NCI-H146 (cell line): ENCODE measurements at regions not wholly inside any gene's neighbourhood (a gene's known extent, or its start where the extent isn't known, plus 50 kb on each side); places are given as distances from the start of the nearest gene placed in this dataset.

Experiments
- DNase-seq: peaks from one replicate; lab custom pipeline; 2025; lab: John Stamatoyannopoulos, UW

GRCh38 chr2:217521820-217522219 is 481.0 kb downstream of the TNS1 start:
- no peak for DNase-seq

DNA sequence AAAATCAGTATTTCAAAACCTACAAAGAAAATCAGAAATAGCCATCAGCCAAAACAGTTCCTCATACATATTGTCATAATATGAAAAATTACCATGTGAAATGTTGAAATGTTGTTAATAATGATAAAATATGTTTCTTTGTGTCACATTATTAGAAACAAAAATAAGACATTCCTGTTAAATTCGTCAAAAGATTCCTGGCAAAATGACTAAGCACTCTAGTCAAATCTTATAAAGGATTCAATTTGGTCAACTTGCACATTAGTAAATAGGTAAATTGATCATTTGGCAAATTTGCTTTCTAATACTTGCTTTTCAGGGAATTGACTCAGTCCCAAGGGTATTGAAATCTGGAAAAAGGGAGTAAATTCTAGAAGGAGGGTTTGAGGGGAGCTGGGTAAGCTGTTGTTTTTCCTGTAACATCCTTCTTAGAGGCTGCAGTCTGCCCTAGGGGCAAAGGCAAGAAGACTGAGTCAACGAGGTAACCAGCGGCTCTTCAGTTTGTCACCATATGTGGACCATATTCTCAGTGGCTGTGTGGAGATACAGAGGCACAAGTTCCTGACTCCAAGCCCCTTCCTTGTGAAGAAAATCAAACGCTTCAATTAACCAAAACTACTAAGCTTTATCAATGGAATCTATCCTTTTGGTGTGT is 482.3 kb downstream of the TNS1 start:
- DNase-seq = no peak

GRCh38 chr2:217517402-217517801 is 485.4 kb downstream of the TNS1 start:
- DNase-seq = no peak

DNA sequence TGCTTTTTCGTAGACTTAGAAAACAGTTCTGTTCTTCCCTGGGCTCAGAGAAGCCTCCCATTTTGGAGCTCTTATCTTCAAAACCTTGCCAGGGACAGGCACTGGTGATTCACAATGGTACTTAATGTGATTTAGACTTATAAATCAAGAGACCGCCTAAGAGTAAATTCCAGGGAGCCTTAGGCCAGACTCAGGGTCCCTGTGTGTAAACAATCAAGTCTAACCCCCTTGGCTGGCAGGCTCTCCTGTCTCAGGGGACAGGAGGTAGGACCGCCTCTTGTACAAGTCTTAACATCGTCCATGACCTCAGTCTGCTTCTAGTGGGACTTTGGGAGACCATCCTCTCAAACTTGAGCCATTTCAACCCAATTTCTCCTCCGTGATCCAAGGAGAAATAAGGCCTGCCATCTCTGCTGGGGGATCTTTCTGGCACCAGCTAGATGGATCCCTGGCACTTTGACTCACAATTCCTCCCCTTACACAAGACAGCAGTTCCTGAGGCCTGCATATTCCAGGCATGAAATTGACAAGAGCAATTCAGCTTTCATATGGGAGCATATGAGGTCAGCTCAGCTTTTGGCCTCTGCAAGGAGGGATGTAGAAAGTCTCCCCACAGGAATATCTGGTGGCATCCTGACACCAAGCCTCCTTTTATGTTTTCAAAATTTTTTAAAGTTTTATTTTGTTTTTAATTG is 487.0 kb downstream of the TNS1 start:
- DNase-seq = no peak

- DNase-seq = no peak
These were observed 489.5 kb downstream of the TNS1 start for GRCh38 chr2:217513258-217513657.

- no peak for DNase-seq
These were observed 490.1 kb downstream of the TNS1 start for GRCh38 chr2:217512728-217513127.

DNA sequence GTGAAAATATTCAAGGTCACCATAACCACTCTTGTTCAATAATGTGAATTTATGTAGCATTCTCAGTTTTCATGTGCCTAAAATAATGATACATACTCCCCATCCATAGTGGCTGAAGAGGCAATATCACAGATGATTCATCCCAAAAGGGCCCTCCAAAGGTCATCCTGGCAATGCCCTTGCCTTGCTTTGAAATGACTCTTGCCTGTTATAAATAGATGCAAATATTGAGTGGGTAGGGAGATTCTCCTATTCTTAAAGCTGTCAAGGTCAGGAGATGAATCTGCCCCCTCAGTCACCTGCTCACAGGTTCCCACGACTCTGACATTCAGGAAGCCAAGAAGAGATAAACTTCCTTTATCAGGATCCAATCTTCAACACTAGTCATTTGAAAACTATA is 490.5 kb downstream of the TNS1 start:
- no peak for DNase-seq

DNA sequence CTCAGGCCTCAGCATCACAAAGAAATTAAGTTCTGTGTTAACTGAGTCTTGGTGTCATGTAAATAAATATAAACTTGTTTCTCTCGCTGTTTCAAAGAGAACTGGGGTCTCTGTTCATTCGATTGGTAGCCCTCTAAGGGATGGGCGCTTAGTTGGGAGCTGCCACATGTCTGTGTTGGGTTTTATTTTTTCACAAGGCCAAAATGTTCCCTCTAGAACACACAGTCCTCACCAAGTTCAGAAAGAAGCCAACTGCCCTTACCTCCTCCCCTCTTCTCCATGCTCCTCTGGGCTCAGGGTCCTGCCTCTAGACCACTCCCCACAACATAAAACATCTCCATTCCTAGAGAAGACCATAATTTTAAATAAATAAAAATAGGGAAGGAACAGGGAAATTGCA is 490.9 kb downstream of the TNS1 start:
- DNase-seq = no peak

- DNase-seq = peak; percentile 76
These were observed 492.0 kb downstream of the TNS1 start for GRCh38 chr2:217510771-217511291.

DNA sequence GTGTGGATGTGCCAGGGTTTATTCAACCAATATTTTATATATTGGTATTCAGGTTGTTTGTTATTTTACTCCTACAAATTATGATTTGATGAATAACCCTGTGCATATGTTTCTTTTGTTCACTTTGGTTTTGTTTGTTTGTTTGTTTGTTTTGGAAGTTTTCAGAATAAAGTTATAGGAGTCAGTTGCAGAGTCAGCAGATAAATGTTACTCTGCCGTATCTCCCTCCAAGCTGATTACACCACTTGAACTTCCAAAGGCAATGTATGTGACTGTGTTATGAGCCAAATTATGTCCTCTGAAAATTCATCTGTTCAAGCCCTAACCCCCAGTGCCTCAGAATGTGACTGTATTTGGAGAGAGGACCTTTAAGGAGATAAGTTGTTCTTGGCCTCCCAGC is 497.5 kb downstream of the TNS1 start:
- no peak for DNase-seq

GRCh38 chr2:217501887-217502286 is 500.9 kb downstream of the TNS1 start:
- no peak for DNase-seq

DNA sequence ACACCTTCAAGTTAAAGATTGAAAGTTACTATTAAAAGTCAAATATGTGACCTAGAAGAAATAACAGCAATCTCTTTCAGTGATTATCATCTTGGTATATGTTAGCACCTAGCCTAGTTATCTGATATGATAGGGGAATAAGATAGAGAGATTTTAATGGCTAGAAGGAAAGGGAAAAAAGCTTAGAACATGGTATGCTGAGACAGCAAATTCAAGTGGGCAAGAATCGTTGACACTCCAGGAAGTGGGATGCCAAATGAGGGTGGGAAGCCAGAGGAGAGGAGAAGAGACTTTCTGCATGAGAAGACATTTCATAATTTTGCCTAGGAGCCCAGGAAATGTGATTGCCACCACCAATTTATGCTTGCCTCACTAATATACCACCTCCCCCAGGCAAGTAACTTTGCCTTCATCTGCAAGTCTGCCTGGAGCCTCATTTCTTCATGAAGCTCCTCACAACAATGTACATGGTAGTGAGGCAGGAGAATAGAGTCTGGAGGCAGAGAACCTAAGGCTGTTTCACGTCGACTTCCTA is 504.9 kb downstream of the TNS1 start:
- DNase-seq = no peak

- DNase-seq = no peak
These were observed 508.2 kb downstream of the TNS1 start for GRCh38 chr2:217494557-217494956.

DNA sequence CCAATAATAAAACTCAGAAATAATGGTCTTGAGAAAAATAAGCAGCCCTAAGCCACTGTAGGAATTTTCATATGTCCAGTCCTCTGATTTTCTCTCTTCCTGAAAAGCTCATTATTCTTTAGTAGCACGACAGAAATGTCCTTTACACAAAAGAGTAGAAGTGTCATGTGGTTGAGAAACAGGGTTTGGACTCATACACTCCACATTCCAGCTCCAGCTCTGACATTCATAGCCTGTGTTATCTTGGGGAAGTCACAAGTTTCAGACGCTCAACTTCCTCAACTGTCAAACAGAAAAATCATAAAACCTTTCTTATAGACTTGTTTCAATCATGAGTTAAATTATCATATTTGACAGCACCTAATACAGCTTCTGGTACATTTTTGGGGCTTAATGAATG is 511.5 kb downstream of the TNS1 start:
- no peak for DNase-seq

DNA sequence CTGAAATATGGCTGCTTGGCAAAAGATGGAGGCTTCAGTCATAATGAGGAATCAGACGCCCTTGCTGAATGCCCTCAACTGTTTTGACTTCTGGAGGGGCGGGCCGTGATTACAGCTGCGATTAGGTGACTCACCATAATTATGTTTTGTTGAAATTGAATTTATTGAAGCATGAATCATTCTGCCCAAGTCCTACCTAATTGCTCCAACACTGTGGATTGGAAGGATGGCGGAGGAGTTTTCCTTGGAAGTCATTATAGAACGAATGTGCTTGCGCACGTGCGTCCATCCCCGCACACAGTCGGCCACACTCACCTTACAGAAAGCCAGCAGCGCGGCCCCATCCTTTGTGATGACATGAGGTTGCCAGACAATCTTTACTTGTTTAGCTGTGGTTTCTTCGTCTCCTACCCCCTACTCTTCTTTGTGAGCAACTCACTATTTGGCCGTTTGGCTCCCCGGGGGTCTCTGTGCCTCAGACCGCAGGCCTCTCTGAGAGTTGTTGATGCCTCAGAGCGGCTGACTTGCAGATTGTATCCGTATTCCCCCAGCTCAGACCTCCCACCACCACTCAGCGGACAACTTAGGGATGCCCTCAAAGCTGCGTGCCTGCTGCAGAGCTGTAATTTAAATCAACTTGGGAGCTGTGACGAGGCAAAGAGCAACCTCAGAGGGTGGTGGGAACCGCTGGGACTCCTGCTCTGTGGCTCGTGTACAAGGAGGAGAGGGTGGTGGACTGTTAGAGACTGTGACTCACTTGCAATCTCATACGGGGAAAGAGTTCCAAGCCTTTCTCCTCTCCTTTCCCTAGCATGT is 513.4 kb downstream of the TNS1 start:
- DNase-seq = peak; percentile 83

- DNase-seq = no peak
These were observed 518.7 kb downstream of the TNS1 start for GRCh38 chr2:217484046-217484445.

GRCh38 chr2:217482056-217482710 is 520.6 kb downstream of the TNS1 start:
- no peak for DNase-seq

- DNase-seq = no peak
These were observed 521.2 kb downstream of the TNS1 start for GRCh38 chr2:217481577-217481976.

DNA sequence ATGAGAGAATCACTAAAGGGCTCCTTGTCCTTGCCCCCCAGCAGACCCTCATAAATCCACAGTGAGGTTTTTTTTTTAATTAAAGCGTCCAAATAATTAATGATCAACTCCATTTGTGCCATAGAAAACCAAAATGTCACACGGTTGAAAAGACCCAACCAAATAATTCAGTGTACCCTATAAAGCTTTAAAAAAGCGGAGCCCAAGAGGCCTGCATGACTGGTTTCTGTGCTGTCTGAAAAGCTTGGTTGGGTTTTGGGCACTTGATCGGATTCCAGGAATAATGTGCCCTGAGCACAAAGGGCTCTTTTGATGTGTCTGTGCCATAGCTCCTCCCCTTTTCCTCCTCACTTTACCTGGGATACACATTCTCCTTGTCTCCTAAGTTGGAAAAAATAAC is 523.2 kb downstream of the TNS1 start:
- no peak for DNase-seq

GRCh38 chr2:217478831-217479455 is 523.9 kb downstream of the TNS1 start:
- DNase-seq = no peak

GRCh38 chr2:217477583-217477982 is 525.2 kb downstream of the TNS1 start:
- no peak for DNase-seq

GRCh38 chr2:217475791-217476190 is 527.0 kb downstream of the TNS1 start:
- DNase-seq = no peak
